Endothelial cell of umbilical vein (primary cell): ENCODE measurements at regions not wholly inside any gene's neighbourhood (a gene's known extent, or its start where the extent isn't known, plus 50 kb on each side); places are given as distances from the start of the nearest gene placed in this dataset.

Experiments
- BruUV-seq: library from RNA; stranded (reverse); fragments of 400-500 nt; replicated peaks from 2 replicates; lab custom pipeline; 2021; lab: Mats Ljungman, UMichigan
- CTCF ChIA-PET: fragments of 300-600, 350-600 bp; sonication (Branson Sonifier 250); formaldehyde crosslinking; loops from one replicate; lab custom pipeline; 2021; ENCODE audit warnings: antibody characterized with exemption, inconsistent platforms; lab: Charles Lee
- POLR2A ChIA-PET: fragments of 300-600, 350-600 bp; sonication (Branson Sonifier 250); formaldehyde crosslinking; loops from one replicate; lab custom pipeline; 2021; ENCODE audit warnings: antibody characterized with exemption, inconsistent platforms; lab: Charles Lee
- DNase-seq: peaks from one replicate; pipeline ENCODE4 v3.0.0-alpha.2; 2011; ENCODE audit warnings: low read depth, low spot score
- FAIRE-seq: peaks from 2 replicates; lab custom pipeline; 2011; peaks lifted over from hg19 to GRCh38; lab: Jason Lieb, UNC
- H2AFZ ChIP-seq: 2 replicates; pipeline ENCODE4 v1.6.0; 2012; ENCODE audit warnings: low read depth, low read length, control low read depth, inconsistent platforms
- H3K27ac ChIP-seq: 2 replicates; pipeline ENCODE4 v1.5.1; 2011; ENCODE audit warnings: low read depth, mild to moderate bottlenecking, control low read depth, low read length, moderate library complexity; ENCODE audit not compliant: insufficient read depth
- H3K27me3 ChIP-seq, 2 experiments: 2 replicates each; pipeline versions ENCODE4 v1.6.0 to v1.6.1; 2011; ENCODE audit warnings: low read length in 2 of 2, mixed read lengths in 1 of 2; ENCODE audit not compliant: control insufficient read depth in 2 of 2, insufficient read depth in 2 of 2
- H3K36me3 ChIP-seq, 2 experiments: 2 replicates in 1 of 2; 3 replicates in 1 of 2; pipeline ENCODE4 v1.5.1; 2011; ENCODE audit warnings: low read length in 2 of 2, mild to moderate bottlenecking in 1 of 2, moderate library complexity in 1 of 2; ENCODE audit not compliant: control insufficient read depth in 2 of 2, insufficient read depth in 2 of 2; ENCODE audit errors: extremely low read depth in 1 of 2
- H3K4me1 ChIP-seq: 3 replicates; pipeline ENCODE4 v1.5.1; 2011; ENCODE audit warnings: mild to moderate bottlenecking, low read length; ENCODE audit not compliant: control insufficient read depth, insufficient read depth; ENCODE audit errors: extremely low read depth
- H3K4me2 ChIP-seq: 2 replicates; pipeline ENCODE4 v1.6.1; 2011; ENCODE audit warnings: low read length, control low read depth, mixed read lengths; ENCODE audit not compliant: insufficient read depth
- H3K4me3 ChIP-seq, 3 experiments: fragments of 200-600 bp in 1 of 3; sonication (generic), shearing (Covaris generic) in 1 of 3; replicated peaks in 1 of 3; 2 replicates each; pipeline ENCODE4 v1.5.1; 2011 to 2016; ENCODE audit warnings: control low read depth in 3 of 3, low read length in 3 of 3, mild to moderate bottlenecking in 2 of 3, inconsistent platforms in 1 of 3, low read depth in 1 of 3, moderate library complexity in 1 of 3; ENCODE audit not compliant: insufficient read depth in 1 of 3
- H3K79me2 ChIP-seq: 2 replicates; pipeline ENCODE4 v1.6.0; 2012; ENCODE audit warnings: low read length, inconsistent platforms; ENCODE audit not compliant: control insufficient read depth, insufficient read depth
- H3K9ac ChIP-seq: replicated peaks from 2 replicates; pipeline ENCODE3; 2011; ENCODE audit warnings: low read length, control low read depth; ENCODE audit not compliant: insufficient read depth; ENCODE audit errors: extremely low read depth
- H3K9me1 ChIP-seq: replicated peaks from 3 replicates; pipeline ENCODE4 v1.6.0; 2011; ENCODE audit warnings: mild to moderate bottlenecking, low read length; ENCODE audit not compliant: control insufficient read depth, insufficient read depth; ENCODE audit errors: extremely low read depth
- H3K9me3 ChIP-seq: replicated peaks from 2 replicates; pipeline ENCODE4 v1.5.1; 2012; ENCODE audit warnings: low read length, inconsistent platforms; ENCODE audit not compliant: control insufficient read depth, insufficient read depth
- H4K20me1 ChIP-seq: replicated peaks from 2 replicates; pipeline ENCODE3; 2011; ENCODE audit warnings: mild to moderate bottlenecking, low read length; ENCODE audit not compliant: control insufficient read depth, insufficient read depth; ENCODE audit errors: extremely low read depth
- CTCF ChIP-seq, 2 donors: IDR thresholded peaks; 1 replicate in 1 of 2; 2 replicates in 1 of 2; pipeline ENCODE4 v1.5.1; 2011; ENCODE audit warnings: low read length in 2 of 2, mild to moderate bottlenecking in 2 of 2, moderate library complexity in 2 of 2, control low read depth in 1 of 2, inconsistent platforms in 1 of 2, low read depth in 1 of 2; ENCODE audit not compliant: insufficient read depth in 1 of 2; ENCODE audit errors: extremely low read depth in 1 of 2
- EZH2 ChIP-seq: IDR thresholded peaks from 2 replicates; pipeline ENCODE4 v1.6.1; 2012; ENCODE audit warnings: borderline replicate concordance, low read depth, mild to moderate bottlenecking, moderate library complexity, low read length, inconsistent platforms; ENCODE audit not compliant: severe bottlenecking
- FOS ChIP-seq: IDR thresholded peaks from 2 replicates; pipeline ENCODE4 v1.6.1; 2011; ENCODE audit warnings: mild to moderate bottlenecking, low read length, moderate library complexity, borderline replicate concordance; ENCODE audit not compliant: insufficient read depth
- GATA2 ChIP-seq: IDR thresholded peaks from 2 replicates; pipeline ENCODE4 v1.7.0; 2011; ENCODE audit warnings: low read depth, mild to moderate bottlenecking, moderate library complexity, mixed read lengths, low read length; ENCODE audit not compliant: insufficient read length, insufficient read depth
- MYC ChIP-seq: IDR thresholded peaks from one replicate; pipeline ENCODE4 v1.6.1; 2011; ENCODE audit warnings: mild to moderate bottlenecking, low read depth, low read length
- POLR2A ChIP-seq: IDR thresholded peaks from 2 replicates; pipeline ENCODE4 v1.6.1; 2012; ENCODE audit warnings: low read depth, mild to moderate bottlenecking, control low read depth, low read length
- POLR2AphosphoS5 ChIP-seq: IDR thresholded peaks from 2 replicates; pipeline ENCODE4 v1.6.1; 2012; ENCODE audit warnings: low read depth, mild to moderate bottlenecking, control low read depth, low read length, moderate library complexity; ENCODE audit not compliant: insufficient read depth
- dilution Hi-C: fragments of 300-500 bp; cut with MboI; formaldehyde crosslinking; loops from one replicate; pipeline ENCODE4 v1.15.0; 2019; ENCODE audit warnings: low sequenced_read_pairs; ENCODE audit not compliant: extremely low pct_ligation_motif_present
- intact Hi-C: fragments of 100-400 bp; cut with micrococcal nuclease; formaldehyde crosslinking; loops from one replicate; pipeline ENCODE4 v1.10.0; 2022

GRCh38 chr2:242038166-242038927 lies 168.8 kb downstream of the RTP5 start:
- ChIA-PET POLR2A (no interaction called here), CTCF (interaction anchor here (1.0 kb wide), 1 partner anchor 16 kb away, joined by 3 read pairs; no protein-coding TSS in a partner anchor)
- Histone ChIP-seq H3K9me3 (no peaks in the 10 kb centered on the region), H3K4me1 (no peaks in the 10 kb centered on the region), H3K4me2 (no peak overlapping the region), H3K9me1 (no peaks in the 10 kb centered on the region), H3K36me3 (no peaks in the 10 kb centered on the region), H4K20me1 (no peaks in the 10 kb centered on the region), H3K79me2 (no peaks in the 10 kb centered on the region), H2AFZ (no peak overlapping the region), H3K9ac (no peak overlapping the region), H3K4me3 (no peak overlapping the region), H3K27me3 (no peaks in the 10 kb centered on the region), H3K27ac (no peak overlapping the region)
- DNase-seq = no peak
- TF ChIP-seq FOS (no peak), EZH2 (no peak), MYC (no peak), POLR2AphosphoS5 (no peak), POLR2A (no peak), CTCF (IDR thresholded peaks at IDR 0.05; ENCODE audit: extremely low read depth in 1 of 2, insufficient read depth in 1 of 2, low read depth in 1 of 2, low read length in 2 of 2) (no peak), GATA2 (no peak)
- no peak for FAIRE-seq
- dilution Hi-C loops (no loop called here), intact Hi-C loops (no loop called here)
- BruUV-seq = no TSS peak
